Spleen (tissue), 11 donors: ENCODE measurements at regions not wholly inside any gene's neighbourhood (a gene's known extent, or its start where the extent isn't known, plus 50 kb on each side); places are given as distances from the start of the nearest gene placed in this dataset.

ENCODE experiments used
- DNase-seq: peaks from one replicate; pipeline ENCODE4 v3.0.0-alpha.2; 2020
- H3K27ac ChIP-seq, 8 donors: fragments of 200-600 bp; sonication (generic) in 7 of 8; 1 replicate in 4 of 8; 2 replicates in 4 of 8; pipeline versions ENCODE4 v1.5.0 to v1.8.0; 2016 to 2021; ENCODE audit warnings: inconsistent platforms in 4 of 8, mild to moderate bottlenecking in 4 of 8, moderate library complexity in 1 of 8
- H3K27me3 ChIP-seq, 7 donors: fragments of 200-600 bp; sonication (generic) in 6 of 7; replicated peaks in 1 of 7; 1 replicate in 4 of 7; 2 replicates in 3 of 7; pipeline versions ENCODE4 v1.5.0 to v1.8.0; 2016 to 2021; ENCODE audit warnings: inconsistent platforms in 3 of 7, mild to moderate bottlenecking in 1 of 7
- H3K36me3 ChIP-seq, 6 donors: fragments of 200-600 bp; sonication (generic) in 5 of 6; 1 replicate in 4 of 6; 2 replicates in 2 of 6; pipeline versions ENCODE4 v1.5.0 to v1.8.0; 2016 to 2021; ENCODE audit warnings: inconsistent platforms in 2 of 6
- H3K4me1 ChIP-seq, 6 donors: fragments of 200-600 bp; sonication (generic) in 5 of 6; 1 replicate in 3 of 6; 2 replicates in 3 of 6; pipeline versions ENCODE4 v1.5.0 to v1.8.0; 2016 to 2021; ENCODE audit warnings: inconsistent platforms in 3 of 6
- H3K4me3 ChIP-seq, 8 donors: fragments of 200-600 bp; sonication (generic) in 7 of 8; 1 replicate in 4 of 8; 2 replicates in 4 of 8; pipeline versions ENCODE4 v1.5.0 to v1.8.0; 2016 to 2021; ENCODE audit warnings: inconsistent platforms in 4 of 8, mild to moderate bottlenecking in 4 of 8, moderate library complexity in 2 of 8
- H3K9me3 ChIP-seq, 8 donors: fragments of 200-600 bp; sonication (generic) in 7 of 8; 1 replicate in 4 of 8; 2 replicates in 4 of 8; pipeline versions ENCODE4 v1.5.0 to v1.8.0; 2016 to 2021; ENCODE audit warnings: inconsistent platforms in 4 of 8
- POLR2A ChIP-seq, 3 donors: fragments of 450-650 bp; IDR thresholded peaks; one replicate each; pipeline ENCODE4 v1.5.1; 2017; ENCODE audit warnings: antibody characterized with exemption in 3 of 3, mild to moderate bottlenecking in 1 of 3
- POLR2AphosphoS5 ChIP-seq, 3 donors: sonication (generic); formaldehyde crosslinking; IDR thresholded peaks; one replicate each; pipeline ENCODE4 v1.5.1; 2017; ENCODE audit warnings: antibody characterized with exemption in 3 of 3
- WGBS, 5 donors: extraction: QIAGEN DNeasy Blood & Tissue Kit in 3 of 5; methylation state at CpG; one replicate each; pipeline versions ENCODE4 v1.1.5 to v1.1.7; 2013 to 2018; 5-methylcytosine and 5-hydroxymethylcytosine counted together
- intact Hi-C: fragments of 100-400 bp; cut with DNase I; formaldehyde crosslinking; loops from one replicate; pipeline ENCODE4 v1.15.0; 2023; ENCODE audit warnings: low total_unique reads
- TF ChIP-seq, protein P1 (sequence below), 11 experiments: fragments of 200-600 bp in 7 of 11; fragments of 450-650 bp in 4 of 11; sonication (generic) in 4 of 11; IDR thresholded peaks in 8 of 11; conservative IDR thresholded peaks in 3 of 11; 1 replicate in 7 of 11; 2 replicates in 4 of 11; pipeline versions ENCODE4 v1.4.0 to v1.8.0; 2016 to 2021; ENCODE audit warnings: antibody characterized with exemption in 11 of 11, inconsistent platforms in 4 of 11, mild to moderate bottlenecking in 1 of 11
- donor health status: healthy with polysubstance abuse.
- donor health status: DM: no; HTN: no; CAD: no; lungs with moderate emphysema.
- donor health status: DM: no; HTN: no; CAD: no.
- donor health status: Bipolar disorder and iron deficiency.
- donor health status: healthy.
- donor health status: DM: no; HTN: no; CAD: no.
- donor health status: DM: yes; HTN: yes; CAD: no.

DNA sequence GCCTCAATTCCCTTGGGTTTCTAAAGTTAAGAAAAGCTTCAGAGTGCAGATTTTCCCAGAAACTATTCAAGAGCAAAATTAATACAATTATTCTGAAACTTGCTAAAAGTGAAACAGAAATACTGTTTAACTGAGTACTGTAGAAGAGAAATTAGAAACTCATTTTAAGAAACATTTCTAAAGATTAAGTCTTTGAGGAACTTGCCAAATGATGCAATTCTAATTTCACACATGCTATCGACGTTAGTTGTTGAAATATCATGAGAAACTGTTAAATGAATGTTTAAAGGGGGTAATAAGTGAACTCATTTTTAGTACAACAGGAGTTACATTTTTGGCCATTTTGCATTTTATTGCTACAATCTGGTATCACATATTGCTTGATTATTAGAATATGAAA lies 125.3 kb upstream of the MAOA start:
- Histone ChIP-seq H3K9me3 (peaks cover 0 to 14% (median 2%) of the 10 kb centered on the region in 8 donors), H3K27me3 (no peaks in the 10 kb centered on the region), H3K4me3 (no peak overlapping the region), H3K36me3 (no peaks in the 10 kb centered on the region), H3K27ac (no peak overlapping the region), H3K4me1 (no peaks in the 10 kb centered on the region)
- 31 to 62% (median 47%) methylated on average over 2 of the region's 2 CpGs for WGBS, 5 donors
- intact Hi-C loops: no loop called here
- TF ChIP-seq POLR2A (IDR thresholded peaks at IDR 0.05): no peak
- no peak for TF ChIP-seq POLR2AphosphoS5 (IDR thresholded peaks at IDR 0.05)
- no peak for DNase-seq

DNA sequence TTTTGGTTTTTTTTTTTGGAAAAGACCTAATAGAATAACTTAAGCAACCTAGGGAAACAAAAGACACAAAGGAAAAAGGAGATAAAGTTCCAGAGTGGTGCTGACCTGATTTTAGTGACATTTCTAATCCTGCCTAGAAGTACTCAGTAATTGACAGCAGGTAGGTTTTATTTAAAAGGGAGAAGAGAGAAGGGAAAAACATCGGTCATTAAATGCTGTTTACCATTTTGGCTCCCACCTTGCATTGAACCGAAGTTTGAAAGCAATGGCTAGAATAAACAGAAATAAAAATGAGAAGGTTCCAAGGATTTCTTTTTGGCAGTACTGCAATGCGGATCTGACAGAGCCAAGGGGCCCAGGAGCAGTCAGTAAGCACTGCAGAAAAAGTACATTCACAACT lies 115.8 kb upstream of the MAOA start:
- Histone ChIP-seq H3K4me3 (no peak overlapping the region), H3K9me3 (peaks cover 0 to under 1% (median 0%) of the 10 kb centered on the region in 8 donors), H3K27me3 (no peaks in the 10 kb centered on the region), H3K36me3 (no peaks in the 10 kb centered on the region), H3K4me1 (no peaks in the 10 kb centered on the region), H3K27ac (no peak overlapping the region)
- 73 to 98% (median 89%) methylated on average over 3 of the region's 3 CpGs for WGBS, 5 donors
- TF ChIP-seq, protein P1, sequence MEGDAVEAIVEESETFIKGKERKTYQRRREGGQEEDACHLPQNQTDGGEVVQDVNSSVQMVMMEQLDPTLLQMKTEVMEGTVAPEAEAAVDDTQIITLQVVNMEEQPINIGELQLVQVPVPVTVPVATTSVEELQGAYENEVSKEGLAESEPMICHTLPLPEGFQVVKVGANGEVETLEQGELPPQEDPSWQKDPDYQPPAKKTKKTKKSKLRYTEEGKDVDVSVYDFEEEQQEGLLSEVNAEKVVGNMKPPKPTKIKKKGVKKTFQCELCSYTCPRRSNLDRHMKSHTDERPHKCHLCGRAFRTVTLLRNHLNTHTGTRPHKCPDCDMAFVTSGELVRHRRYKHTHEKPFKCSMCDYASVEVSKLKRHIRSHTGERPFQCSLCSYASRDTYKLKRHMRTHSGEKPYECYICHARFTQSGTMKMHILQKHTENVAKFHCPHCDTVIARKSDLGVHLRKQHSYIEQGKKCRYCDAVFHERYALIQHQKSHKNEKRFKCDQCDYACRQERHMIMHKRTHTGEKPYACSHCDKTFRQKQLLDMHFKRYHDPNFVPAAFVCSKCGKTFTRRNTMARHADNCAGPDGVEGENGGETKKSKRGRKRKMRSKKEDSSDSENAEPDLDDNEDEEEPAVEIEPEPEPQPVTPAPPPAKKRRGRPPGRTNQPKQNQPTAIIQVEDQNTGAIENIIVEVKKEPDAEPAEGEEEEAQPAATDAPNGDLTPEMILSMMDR (IDR thresholded peaks at IDR 0.05 in 8 of 11, conservative IDR thresholded peaks at IDR 0.05 in 3 of 11): no peak
- TF ChIP-seq POLR2A (IDR thresholded peaks at IDR 0.05): no peak
- TF ChIP-seq POLR2AphosphoS5 (IDR thresholded peaks at IDR 0.05): no peak
- intact Hi-C loops: loop anchor here (10.0 kb wide), 1 partner anchor 1756 kb away; no protein-coding TSS in a partner anchor
- DNase-seq: no peak

GRCh38 chrX:43551590-43551989 lies 104.5 kb upstream of the MAOA start:
- DNase-seq: no peak
- intact Hi-C loops: no loop called here
- no peak for TF ChIP-seq POLR2A (IDR thresholded peaks at IDR 0.05)
- TF ChIP-seq POLR2AphosphoS5 (IDR thresholded peaks at IDR 0.05): no peak
- TF ChIP-seq, protein P1 (IDR thresholded peaks at IDR 0.05 in 8 of 11, conservative IDR thresholded peaks at IDR 0.05 in 3 of 11): no peak
- Histone ChIP-seq H3K9me3 (no peaks in the 10 kb centered on the region), H3K4me1 (no peaks in the 10 kb centered on the region), H3K27me3 (no peaks in the 10 kb centered on the region), H3K36me3 (no peaks in the 10 kb centered on the region), H3K27ac (no peak overlapping the region), H3K4me3 (no peak overlapping the region)
- WGBS, 5 donors: 41 to 47% (median 45%) methylated on average over 3 of the region's 3 CpGs

DNA sequence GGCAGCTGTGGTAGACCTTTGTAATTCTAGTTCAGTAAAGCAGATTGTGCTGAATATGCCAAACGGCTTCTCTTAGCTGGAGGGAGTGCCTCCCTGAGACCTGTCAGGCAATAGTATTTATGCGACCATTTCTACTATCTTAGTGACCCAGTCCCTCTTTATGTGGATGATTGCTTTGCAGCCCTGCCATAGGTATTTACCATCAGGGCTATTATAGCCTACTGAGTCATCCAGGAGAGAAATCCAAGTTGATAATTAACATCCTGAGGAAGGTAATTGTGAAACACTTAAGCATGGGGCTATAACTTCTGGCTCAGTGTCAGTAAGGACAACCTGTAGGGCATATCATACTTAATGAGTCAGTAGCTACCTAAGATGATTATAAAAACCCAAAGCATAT lies 103.9 kb upstream of the MAOA start:
- H3K27me3 ChIP-seq: peaks cover 0 to 5% (median 0%) of the 10 kb centered on the region in 7 donors
- TF ChIP-seq, protein P1 (IDR thresholded peaks at IDR 0.05 in 8 of 11, conservative IDR thresholded peaks at IDR 0.05 in 3 of 11): no peak
- TF ChIP-seq POLR2A (IDR thresholded peaks at IDR 0.05): no peak
- TF ChIP-seq POLR2AphosphoS5 (IDR thresholded peaks at IDR 0.05): no peak
- no peak overlapping the region for H3K4me3 ChIP-seq
- no peak overlapping the region for H3K27ac ChIP-seq
- DNase-seq: no peak
- no peaks in the 10 kb centered on the region for H3K9me3 ChIP-seq
- no peaks in the 10 kb centered on the region for H3K4me1 ChIP-seq
- no peaks in the 10 kb centered on the region for H3K36me3 ChIP-seq
- 42 to 70% (median 67%) methylated on average over 2 of the region's 2 CpGs for WGBS, 5 donors
- intact Hi-C loops: no loop called here

DNA sequence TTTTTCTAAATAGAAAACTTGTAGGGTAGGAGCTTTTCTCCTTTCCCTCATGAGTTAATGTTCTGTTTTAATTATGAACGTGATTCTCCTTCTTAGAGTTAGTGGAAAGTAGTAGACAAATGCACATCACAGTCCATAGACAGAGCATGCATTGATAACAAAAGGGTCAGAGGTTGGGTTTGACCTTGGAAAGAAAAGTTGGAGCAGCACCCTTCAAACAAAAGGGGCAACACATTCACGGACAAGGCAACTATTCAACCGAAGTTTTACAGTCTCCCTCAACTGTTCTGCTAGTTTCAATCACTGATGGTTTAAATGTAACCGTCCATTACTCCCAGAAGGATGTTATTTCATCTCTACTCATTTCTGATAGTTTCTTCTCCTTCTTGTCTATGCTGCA lies 103.4 kb upstream of the MAOA start:
- no peaks in the 10 kb centered on the region for H3K9me3 ChIP-seq
- DNase-seq: no peak
- no peaks in the 10 kb centered on the region for H3K36me3 ChIP-seq
- TF ChIP-seq, protein P1 (IDR thresholded peaks at IDR 0.05 in 8 of 11, conservative IDR thresholded peaks at IDR 0.05 in 3 of 11): no peak
- TF ChIP-seq POLR2AphosphoS5 (IDR thresholded peaks at IDR 0.05) (no peak), POLR2A (IDR thresholded peaks at IDR 0.05) (no peak)
- WGBS, 5 donors: 82 to 97% (median 91%) methylated on average over 4 of the region's 4 CpGs
- H3K27ac ChIP-seq: no peak overlapping the region
- no peak overlapping the region for H3K4me3 ChIP-seq
- no peaks in the 10 kb centered on the region for H3K4me1 ChIP-seq
- peaks cover 0 to 5% (median 0%) of the 10 kb centered on the region in 7 donors for H3K27me3 ChIP-seq
- intact Hi-C loops: no loop called here
